K562 (cell line): ENCODE measurements at regions not wholly inside any gene's neighbourhood (a gene's known extent, or its start where the extent isn't known, plus 50 kb on each side); places are given as distances from the start of the nearest gene placed in this dataset.
A peak's percentile ranks its signal among the peaks of the same experiment; 100 is the strongest.

Experiments
- CBFB ChIP-seq: sonication (generic); formaldehyde crosslinking; IDR thresholded peaks from 2 replicates; pipeline ENCODE4 v1.4.0; 2020; ENCODE audit warnings: mild to moderate bottlenecking, missing genetic modification reagents
- ELF2 ChIP-seq: fragments of 250-450 bp; sonication (Bioruptor Pico); IDR thresholded peaks from 2 replicates; pipeline ENCODE4 v1.5.0; 2021; ENCODE audit warnings: mild to moderate bottlenecking
- JUND ChIP-seq, 2 experiments: IDR thresholded peaks; 2 replicates in 1 of 2; 3 replicates in 1 of 2; pipeline ENCODE4 v1.6.1; 2011; ENCODE audit warnings: borderline replicate concordance in 2 of 2, low read depth in 2 of 2, low read length in 2 of 2, improper control_type of control experiment in 1 of 2, missing biosample characterization in 1 of 2, missing genetic modification characterization in 1 of 2, missing genetic modification reagents in 1 of 2
- NFIC ChIP-seq: fragments of 450-650 bp; IDR thresholded peaks from 2 replicates; pipeline ENCODE4 v1.6.1; 2017; ENCODE audit warnings: mild to moderate bottlenecking, inconsistent platforms
- NONO ChIP-seq, 2 experiments: fragments of 200-400 bp in 1 of 2; fragments of 450-650 bp in 1 of 2; formaldehyde crosslinking in 1 of 2; IDR thresholded peaks; 2 replicates each; pipeline ENCODE4 v1.6.1; 2017; ENCODE audit warnings: low read depth in 2 of 2, mild to moderate bottlenecking in 2 of 2, moderate library complexity in 2 of 2, low read length in 1 of 2
- NUFIP1 ChIP-seq: fragments of 450-650 bp; IDR thresholded peaks from 2 replicates; pipeline ENCODE4 v1.6.1; 2018; ENCODE audit not compliant: partially characterized antibody
- PHB2 ChIP-seq: fragments of 450-650 bp; IDR thresholded peaks from 2 replicates; pipeline ENCODE4 v1.6.1; 2017; ENCODE audit warnings: low read depth
- RAD51 ChIP-seq: fragments of 450-650 bp; IDR thresholded peaks from 2 replicates; pipeline ENCODE4 v1.7.1; 2016; ENCODE audit warnings: low read depth, mild to moderate bottlenecking, borderline replicate concordance
- TBP ChIP-seq: optimal IDR thresholded peaks from 2 replicates; pipeline ENCODE3; 2011; ENCODE audit warnings: low read depth, low read length, improper control_type of control experiment
- YY1 ChIP-seq, 3 experiments: IDR thresholded peaks; 2 replicates each; pipeline ENCODE4 v1.6.1; 2011; ENCODE audit warnings: low read length in 2 of 3, mild to moderate bottlenecking in 2 of 3, moderate library complexity in 2 of 3, borderline replicate concordance in 1 of 3, control low read depth in 1 of 3, low read depth in 1 of 3; ENCODE audit not compliant: insufficient read depth in 3 of 3, insufficient replicate concordance in 2 of 3, control insufficient read depth in 1 of 3, insufficient read length in 1 of 3; ENCODE audit errors: extremely low read depth in 1 of 3
- ZFX ChIP-seq: sonication (generic); formaldehyde crosslinking; IDR thresholded peaks from 2 replicates; pipeline ENCODE4 v1.8.0; 2022; ENCODE audit warnings: mild to moderate bottlenecking, missing genetic modification reagents, moderate library complexity
- ZNF217 ChIP-seq: sonication (generic); formaldehyde crosslinking; IDR thresholded peaks from 2 replicates; pipeline ENCODE4 v1.8.0; 2022; ENCODE audit warnings: mild to moderate bottlenecking, missing genetic modification reagents
- ZNF3 ChIP-seq: fragments of 250-450 bp; sonication (Bioruptor Pico); IDR thresholded peaks from 2 replicates; pipeline ENCODE4 v1.5.0; 2021; ENCODE audit warnings: mild to moderate bottlenecking, moderate library complexity
- TF ChIP-seq, protein P1 (sequence below), 2 experiments: fragments of 450-650 bp in 1 of 2; IDR thresholded peaks; 2 replicates each; pipeline ENCODE4 v1.6.1; 2011 to 2017; ENCODE audit warnings: low read depth in 2 of 2, antibody characterized with exemption in 1 of 2, borderline replicate concordance in 1 of 2, low read length in 1 of 2, mild to moderate bottlenecking in 1 of 2, mixed read lengths in 1 of 2; ENCODE audit not compliant: control insufficient read depth in 1 of 2
- TF ChIP-seq, protein P2 (sequence below): fragments of 250-450 bp; sonication (Bioruptor Pico); IDR thresholded peaks from 2 replicates; pipeline ENCODE4 v1.4.0; 2020
- TF ChIP-seq, protein P3 (sequence below): IDR thresholded peaks from 3 replicates; pipeline ENCODE4 v1.6.1; 2011; ENCODE audit warnings: borderline replicate concordance, mild to moderate bottlenecking; ENCODE audit not compliant: insufficient read length, insufficient read depth

DNA sequence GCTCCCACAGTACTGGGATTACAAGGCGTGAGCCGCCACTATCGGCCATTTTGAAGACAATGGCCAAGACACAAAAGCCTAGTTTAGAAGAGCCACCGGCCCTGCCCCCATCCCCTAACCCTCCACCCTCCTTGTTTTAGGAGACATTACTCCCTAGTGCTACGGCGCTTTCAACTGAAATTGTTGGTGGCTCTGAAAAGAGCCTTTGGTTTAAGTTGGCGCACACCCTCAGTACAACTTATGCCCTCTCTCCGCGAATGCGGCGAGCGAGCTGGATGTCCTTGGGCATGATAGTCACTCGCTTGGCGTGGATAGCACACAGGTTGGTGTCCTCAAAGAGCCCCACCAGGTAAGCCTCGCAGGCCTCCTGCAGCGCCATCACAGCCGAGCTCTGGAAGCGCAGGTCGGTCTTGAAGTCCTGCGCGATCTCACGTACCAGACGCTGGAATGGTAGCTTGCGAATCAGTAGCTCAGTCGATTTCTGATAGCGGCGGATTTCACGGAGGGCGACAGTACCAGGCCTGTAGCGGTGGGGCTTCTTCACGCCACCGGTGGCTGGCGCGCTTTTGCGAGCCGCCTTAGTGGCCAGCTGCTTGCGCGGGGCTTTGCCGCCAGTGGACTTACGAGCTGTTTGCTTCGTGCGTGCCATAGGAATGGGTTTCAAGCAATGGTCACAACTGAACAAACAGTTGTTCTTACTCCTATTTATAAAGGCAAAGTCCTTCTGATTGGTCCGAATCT is 114.9 kb upstream of the BTN3A2 start (continued):
- TF ChIP-seq ZNF217 (CRISPR knock-in tag), result no peak
- TF ChIP-seq, protein P1, sequence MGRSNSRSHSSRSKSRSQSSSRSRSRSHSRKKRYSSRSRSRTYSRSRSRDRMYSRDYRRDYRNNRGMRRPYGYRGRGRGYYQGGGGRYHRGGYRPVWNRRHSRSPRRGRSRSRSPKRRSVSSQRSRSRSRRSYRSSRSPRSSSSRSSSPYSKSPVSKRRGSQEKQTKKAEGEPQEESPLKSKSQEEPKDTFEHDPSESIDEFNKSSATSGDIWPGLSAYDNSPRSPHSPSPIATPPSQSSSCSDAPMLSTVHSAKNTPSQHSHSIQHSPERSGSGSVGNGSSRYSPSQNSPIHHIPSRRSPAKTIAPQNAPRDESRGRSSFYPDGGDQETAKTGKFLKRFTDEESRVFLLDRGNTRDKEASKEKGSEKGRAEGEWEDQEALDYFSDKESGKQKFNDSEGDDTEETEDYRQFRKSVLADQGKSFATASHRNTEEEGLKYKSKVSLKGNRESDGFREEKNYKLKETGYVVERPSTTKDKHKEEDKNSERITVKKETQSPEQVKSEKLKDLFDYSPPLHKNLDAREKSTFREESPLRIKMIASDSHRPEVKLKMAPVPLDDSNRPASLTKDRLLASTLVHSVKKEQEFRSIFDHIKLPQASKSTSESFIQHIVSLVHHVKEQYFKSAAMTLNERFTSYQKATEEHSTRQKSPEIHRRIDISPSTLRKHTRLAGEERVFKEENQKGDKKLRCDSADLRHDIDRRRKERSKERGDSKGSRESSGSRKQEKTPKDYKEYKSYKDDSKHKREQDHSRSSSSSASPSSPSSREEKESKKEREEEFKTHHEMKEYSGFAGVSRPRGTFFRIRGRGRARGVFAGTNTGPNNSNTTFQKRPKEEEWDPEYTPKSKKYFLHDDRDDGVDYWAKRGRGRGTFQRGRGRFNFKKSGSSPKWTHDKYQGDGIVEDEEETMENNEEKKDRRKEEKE (IDR thresholded peaks at IDR 0.05; ENCODE audit: borderline replicate concordance in 1 of 2, control insufficient read depth in 1 of 2, low read depth in 2 of 2, low read length in 1 of 2), result 0 out of 4 replicates have a peak, but pooled peaks have one; percentile 18 to 53
- TF ChIP-seq RAD51, result no peak
- TF ChIP-seq, protein P2, sequence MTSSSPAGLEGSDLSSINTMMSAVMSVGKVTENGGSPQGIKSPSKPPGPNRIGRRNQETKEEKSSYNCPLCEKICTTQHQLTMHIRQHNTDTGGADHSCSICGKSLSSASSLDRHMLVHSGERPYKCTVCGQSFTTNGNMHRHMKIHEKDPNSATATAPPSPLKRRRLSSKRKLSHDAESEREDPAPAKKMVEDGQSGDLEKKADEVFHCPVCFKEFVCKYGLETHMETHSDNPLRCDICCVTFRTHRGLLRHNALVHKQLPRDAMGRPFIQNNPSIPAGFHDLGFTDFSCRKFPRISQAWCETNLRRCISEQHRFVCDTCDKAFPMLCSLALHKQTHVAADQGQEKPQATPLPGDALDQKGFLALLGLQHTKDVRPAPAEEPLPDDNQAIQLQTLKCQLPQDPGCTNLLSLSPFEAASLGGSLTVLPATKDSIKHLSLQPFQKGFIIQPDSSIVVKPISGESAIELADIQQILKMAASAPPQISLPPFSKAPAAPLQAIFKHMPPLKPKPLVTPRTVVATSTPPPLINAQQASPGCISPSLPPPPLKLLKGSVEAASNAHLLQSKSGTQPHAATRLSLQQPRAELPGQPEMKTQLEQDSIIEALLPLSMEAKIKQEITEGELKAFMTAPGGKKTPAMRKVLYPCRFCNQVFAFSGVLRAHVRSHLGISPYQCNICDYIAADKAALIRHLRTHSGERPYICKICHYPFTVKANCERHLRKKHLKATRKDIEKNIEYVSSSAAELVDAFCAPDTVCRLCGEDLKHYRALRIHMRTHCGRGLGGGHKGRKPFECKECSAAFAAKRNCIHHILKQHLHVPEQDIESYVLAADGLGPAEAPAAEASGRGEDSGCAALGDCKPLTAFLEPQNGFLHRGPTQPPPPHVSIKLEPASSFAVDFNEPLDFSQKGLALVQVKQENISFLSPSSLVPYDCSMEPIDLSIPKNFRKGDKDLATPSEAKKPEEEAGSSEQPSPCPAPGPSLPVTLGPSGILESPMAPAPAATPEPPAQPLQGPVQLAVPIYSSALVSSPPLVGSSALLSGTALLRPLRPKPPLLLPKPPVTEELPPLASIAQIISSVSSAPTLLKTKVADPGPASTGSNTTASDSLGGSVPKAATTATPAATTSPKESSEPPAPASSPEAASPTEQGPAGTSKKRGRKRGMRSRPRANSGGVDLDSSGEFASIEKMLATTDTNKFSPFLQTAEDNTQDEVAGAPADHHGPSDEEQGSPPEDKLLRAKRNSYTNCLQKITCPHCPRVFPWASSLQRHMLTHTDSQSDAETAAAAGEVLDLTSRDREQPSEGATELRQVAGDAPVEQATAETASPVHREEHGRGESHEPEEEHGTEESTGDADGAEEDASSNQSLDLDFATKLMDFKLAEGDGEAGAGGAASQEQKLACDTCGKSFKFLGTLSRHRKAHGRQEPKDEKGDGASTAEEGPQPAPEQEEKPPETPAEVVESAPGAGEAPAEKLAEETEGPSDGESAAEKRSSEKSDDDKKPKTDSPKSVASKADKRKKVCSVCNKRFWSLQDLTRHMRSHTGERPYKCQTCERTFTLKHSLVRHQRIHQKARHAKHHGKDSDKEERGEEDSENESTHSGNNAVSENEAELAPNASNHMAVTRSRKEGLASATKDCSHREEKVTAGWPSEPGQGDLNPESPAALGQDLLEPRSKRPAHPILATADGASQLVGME (CRISPR knock-in tag), result no peak
- TF ChIP-seq, protein P3, sequence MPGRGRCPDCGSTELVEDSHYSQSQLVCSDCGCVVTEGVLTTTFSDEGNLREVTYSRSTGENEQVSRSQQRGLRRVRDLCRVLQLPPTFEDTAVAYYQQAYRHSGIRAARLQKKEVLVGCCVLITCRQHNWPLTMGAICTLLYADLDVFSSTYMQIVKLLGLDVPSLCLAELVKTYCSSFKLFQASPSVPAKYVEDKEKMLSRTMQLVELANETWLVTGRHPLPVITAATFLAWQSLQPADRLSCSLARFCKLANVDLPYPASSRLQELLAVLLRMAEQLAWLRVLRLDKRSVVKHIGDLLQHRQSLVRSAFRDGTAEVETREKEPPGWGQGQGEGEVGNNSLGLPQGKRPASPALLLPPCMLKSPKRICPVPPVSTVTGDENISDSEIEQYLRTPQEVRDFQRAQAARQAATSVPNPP, result no peak
- TF ChIP-seq PHB2, result peak; percentile 6; the same call in 1 of the 2 replicates
- peak; percentile 78; the same call in 1 of the 2 replicates for TF ChIP-seq CBFB
- peak; percentile 68 for TF ChIP-seq ZFX (CRISPR knock-in tag)
- no peak for TF ChIP-seq NFIC
- no peak for TF ChIP-seq ZNF3 (CRISPR knock-in tag)
- no peak for TF ChIP-seq JUND (IDR thresholded peaks at IDR 0.05; ENCODE audit: borderline replicate concordance, low read depth, low read length)
- peak; percentile 56; the same call in 2 of the 3 replicates for TF ChIP-seq JUND (tag; IDR thresholded peaks at IDR 0.05; ENCODE audit: borderline replicate concordance, low read depth, low read length)
- TF ChIP-seq NONO (IDR thresholded peaks at IDR 0.05; ENCODE audit: low read depth in 2 of 2, low read length in 1 of 2), result no peak
- peak; percentile 97 for TF ChIP-seq TBP
- no peak for TF ChIP-seq ELF2 (CRISPR knock-in tag)
- no peak for TF ChIP-seq NUFIP1
- TF ChIP-seq YY1 (IDR thresholded peaks at IDR 0.05; ENCODE audit: borderline replicate concordance in 1 of 3, control insufficient read depth in 1 of 3, extremely low read depth in 1 of 3, insufficient read depth in 3 of 3, insufficient read length in 1 of 3, insufficient replicate concordance in 2 of 3, low read depth in 1 of 3, low read length in 2 of 3), result peak; percentile 67 to 91 (median 73)
